OCI-M2 (cell line): ENCODE measurements at regions not wholly inside any gene's neighbourhood (a gene's known extent, or its start where the extent isn't known, plus 50 kb on each side); places are given as distances from the start of the nearest gene placed in this dataset.

Source experiments
- DNase-seq: peaks from one replicate; lab custom pipeline; 2025; ENCODE audit not compliant: unreplicated experiment; lab: John Stamatoyannopoulos, UW

DNA sequence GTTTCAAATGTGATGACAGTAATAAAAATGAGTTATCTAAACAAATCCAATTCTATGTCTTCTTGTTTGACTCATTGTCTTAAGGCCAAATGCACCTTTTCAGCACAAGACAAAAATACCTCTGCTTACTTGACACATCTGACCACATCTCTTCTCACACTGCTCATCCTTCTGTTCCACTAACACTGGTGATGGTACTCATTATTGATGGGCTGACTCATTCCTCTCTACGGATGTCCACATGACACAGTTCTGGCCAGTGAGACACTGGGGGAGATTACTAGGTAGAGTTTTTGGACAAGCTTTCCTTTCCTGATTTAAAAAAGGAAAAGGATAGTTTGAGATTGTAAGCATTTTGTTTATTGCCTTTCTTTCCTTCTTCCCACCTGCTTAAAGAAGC, 410.6 kb upstream of the THRB start:
- no peak for DNase-seq

DNA sequence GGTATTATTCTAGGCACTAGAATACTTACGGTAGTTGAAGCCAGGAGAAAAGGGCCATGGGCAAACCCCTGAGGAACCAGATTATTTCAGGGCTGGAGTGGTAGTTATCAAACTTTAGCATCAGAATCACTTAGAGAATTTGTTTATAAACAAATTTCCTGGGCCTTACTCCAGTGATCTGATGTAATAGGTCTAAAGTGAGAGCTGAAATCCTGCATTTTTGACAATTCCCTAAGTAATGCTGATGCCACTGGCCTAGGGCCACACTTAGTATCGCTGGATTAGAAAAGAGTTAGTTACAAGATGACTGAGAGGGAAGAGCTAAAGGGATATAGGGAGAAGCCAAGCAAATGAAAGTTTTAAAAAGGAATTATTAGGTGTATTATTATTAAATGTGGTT, 412.5 kb upstream of the THRB start:
- DNase-seq, result no peak

GRCh38 chr3:24911076-24911475, 416.4 kb upstream of the THRB start:
- no peak for DNase-seq

- DNase-seq, result no peak
Observed at GRCh38 chr3:24915639-24916038, 421.0 kb upstream of the THRB start.

- no peak for DNase-seq
Observed at GRCh38 chr3:24917908-24918307, 423.3 kb upstream of the THRB start.

- no peak for DNase-seq
Observed at GRCh38 chr3:24923570-24923969, 428.9 kb upstream of the THRB start.

DNA sequence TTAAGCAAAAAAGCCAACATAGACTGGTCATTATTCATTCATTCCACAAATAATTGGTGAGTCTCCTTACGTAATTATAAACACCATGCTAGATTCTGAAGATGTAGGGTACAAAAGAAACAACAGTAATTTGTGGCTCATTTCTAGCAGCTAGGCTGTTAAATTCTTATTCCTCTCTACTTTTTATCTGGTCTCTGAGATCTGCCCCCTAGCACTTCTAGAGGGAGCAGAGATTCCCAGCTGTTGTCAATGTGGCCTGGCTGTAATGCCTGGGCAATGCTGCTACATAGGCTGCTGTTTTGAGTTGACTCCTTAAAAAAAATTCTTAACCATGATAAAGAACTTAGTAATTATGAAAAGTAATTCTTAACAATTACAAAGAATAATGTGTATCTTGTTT, 434.9 kb upstream of the THRB start:
- DNase-seq, result no peak

GRCh38 chr3:24933401-24933800, 438.8 kb upstream of the THRB start:
- DNase-seq, result no peak

DNA sequence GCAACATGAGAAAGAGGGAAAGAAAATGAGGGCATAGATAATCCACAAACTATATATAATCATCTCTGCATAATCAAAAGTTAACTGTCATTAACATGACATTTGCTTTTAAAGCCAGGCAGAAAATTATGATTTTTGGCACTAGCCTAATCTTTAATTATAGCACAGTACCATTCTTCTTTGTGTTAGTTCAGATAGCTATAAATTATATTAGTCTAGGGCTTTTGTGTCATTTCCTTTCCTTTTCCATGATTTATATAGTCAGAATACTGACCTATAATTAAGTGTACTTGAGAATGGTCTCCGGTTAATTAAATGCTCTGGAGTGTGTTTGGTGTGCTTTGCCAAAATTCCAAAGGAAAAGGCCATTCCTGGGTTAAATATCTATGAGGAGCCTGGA, 441.9 kb upstream of the THRB start:
- no peak for DNase-seq

DNA sequence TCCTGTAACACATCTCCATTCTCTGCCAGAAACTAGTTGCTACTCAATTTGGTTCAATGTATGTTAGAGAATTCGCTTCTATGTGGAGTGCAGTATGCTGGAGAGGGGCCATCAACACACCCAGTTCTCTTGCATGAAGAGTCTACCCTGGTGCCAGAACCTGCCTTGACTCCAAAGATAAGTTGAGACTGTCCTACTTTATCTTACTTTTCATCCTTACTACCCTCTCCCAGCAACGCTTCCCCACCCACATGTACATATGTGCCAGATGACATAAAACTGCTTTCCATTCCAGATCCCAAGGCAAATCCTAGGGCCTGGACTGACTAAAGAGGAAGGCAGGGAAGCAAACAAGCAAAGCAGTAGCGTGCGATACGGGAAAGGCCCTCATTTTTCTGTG, 442.6 kb upstream of the THRB start:
- DNase-seq, result no peak

DNA sequence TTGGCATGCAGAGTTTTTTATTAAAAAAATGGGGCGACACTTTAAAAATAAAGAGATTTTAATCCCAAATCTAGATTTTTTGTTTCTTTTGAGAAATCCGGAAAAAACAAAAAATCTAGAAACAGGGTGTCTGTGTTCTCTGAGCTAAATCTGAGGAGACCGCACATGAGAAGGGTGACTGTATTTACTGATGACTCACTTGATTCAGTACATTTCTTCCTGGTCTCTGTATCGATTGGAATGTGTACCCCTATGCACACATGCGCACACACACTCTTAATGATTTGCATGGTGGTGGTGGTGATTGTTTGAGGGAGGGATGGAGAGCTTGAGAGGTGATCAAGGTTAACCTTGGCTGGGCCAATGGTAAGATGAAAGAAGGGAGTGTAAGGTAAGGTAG, 443.1 kb upstream of the THRB start:
- DNase-seq, result no peak

DNA sequence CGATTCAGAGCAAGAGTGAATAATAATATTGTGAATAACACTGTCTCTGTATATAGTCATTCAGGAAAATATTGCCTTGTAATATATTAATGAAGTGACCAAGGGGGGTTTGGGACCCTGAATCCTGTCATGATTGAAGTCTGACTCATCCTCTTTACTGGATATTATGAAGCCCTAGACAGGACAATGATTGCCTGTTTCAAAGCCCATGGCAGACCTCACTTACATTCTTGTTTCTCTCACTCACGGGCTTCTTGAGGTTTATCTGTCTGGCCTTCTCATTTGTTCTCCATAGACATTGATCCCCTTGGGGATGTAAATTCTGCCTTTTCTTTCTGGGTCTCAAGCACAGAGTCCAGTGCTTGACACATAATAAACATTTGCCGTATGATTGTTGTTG, 449.3 kb upstream of the THRB start:
- DNase-seq, result no peak

DNA sequence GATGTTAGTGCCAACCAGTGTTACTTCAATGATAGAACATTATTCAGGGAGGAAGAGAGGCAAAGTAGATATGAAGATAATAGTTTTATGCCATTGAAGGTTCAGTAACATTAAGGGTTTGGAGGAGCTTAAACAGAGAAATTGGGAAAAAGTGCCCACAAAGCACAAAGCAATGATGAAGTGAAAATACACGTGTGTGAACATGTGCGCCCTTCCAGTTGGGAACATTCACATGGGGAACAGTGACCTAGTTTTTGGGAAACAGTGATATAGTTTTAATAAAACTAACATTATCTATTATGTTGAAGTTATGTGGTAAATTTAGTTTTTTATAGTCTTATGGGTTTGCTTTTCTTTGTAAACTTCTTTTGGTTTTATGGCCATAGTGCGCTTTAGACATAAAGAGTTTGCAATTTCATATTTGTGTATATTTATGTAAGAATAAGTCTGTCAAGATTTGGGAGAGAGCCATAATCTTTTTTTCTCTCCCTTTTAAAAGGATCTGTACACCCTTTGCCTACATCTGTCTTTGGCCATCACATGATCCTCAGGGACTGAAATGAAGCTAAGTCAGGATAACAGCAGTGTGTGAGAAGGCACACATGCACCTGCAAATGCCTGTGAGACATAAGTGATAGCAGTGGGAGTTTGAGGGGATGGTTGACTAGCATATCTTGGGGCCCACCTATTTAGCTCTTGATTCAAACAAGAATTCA, 450.3 kb upstream of the THRB start:
- no peak for DNase-seq

DNA sequence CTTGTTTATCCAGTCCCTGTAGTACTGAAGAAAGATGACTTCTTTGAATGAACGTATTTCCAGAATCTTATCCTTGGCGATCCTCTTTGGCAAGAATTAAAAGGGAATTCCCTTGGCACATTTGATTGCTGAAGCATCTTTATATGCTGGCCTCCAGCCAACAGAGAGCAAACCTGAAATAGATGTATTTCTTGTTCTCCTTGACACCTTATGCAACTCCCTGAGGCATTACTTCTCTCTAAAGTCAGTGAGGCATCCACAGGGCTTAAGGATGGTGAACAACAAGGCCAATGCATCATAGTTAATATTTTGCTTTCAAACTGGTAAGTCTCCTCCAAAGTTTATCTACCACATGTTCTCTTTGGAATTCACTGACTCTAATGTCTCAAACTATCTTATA, 450.9 kb upstream of the THRB start:
- no peak for DNase-seq

GRCh38 chr3:24947103-24947502, 452.5 kb upstream of the THRB start:
- no peak for DNase-seq

GRCh38 chr3:24951180-24951579, 456.5 kb upstream of the THRB start:
- DNase-seq, result no peak

DNA sequence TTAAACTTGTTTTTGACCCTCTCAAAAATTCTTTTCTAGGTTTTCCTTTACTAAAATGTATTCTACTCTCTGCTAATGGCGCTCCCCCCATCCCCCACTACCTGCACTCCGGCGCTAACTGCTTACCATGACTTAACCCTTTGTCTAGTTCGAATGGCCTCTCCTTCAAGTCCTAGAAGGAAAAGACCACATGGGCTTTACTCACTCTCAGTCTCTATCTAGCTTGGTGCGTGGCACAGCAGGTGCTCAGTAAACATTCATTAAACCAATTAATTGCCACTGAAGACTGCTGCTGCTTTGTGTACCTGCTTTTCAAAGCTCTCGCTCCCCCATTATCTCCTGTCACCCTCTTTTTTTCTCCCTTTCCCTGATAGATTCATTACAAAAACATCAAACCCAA, 457.7 kb upstream of the THRB start:
- no peak for DNase-seq

DNA sequence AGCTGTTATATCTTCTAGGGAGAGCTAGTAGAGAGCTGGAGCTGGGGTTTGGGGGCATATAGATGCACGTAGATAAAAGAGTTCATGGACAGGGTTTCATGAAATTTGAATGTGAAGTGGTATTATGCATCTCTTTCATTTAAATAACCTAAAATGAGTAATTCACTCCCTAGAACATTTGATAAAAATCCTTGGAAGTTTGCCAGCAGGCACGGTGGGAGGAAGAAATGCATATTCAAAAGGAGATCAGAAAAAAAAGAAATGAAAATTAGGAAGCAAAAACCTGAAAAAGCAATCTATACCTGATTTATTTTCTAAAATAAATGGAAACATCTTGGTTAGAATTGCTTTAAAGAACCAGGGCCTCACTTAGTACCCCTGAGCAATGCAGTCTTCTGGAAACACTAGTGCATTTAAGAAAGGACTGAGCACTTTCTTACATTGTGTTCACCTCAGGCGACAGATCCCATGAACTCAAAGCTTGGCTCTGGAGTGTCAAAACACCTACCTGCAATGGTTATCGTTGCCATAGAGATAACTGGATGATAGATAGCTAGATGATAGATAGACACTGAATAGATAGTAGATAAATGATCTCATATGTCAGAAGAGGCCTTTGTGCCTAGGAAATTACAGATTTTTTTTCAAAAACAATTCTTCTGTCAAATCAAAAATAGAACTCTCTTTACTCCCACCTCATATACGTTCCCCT, 458.6 kb upstream of the THRB start:
- DNase-seq, result no peak

DNA sequence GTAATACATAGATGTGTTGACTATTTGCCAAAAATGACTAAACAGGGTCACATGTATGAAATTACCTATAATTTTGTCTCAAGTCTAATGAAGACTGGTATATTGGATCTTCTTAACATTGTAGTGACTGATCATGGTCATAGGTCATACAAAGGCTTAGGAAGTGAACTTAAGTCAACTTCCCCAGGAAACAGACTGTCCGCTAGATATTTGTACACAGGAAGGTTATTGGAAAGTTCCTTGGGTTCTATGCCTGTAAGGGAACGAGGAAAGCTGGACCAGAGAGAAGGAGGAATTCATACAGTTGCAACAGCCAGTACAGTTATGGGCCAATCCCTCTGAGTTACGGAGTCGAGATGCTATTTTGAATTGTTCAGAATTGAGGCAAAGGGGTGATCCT, 462.0 kb upstream of the THRB start:
- no peak for DNase-seq

DNA sequence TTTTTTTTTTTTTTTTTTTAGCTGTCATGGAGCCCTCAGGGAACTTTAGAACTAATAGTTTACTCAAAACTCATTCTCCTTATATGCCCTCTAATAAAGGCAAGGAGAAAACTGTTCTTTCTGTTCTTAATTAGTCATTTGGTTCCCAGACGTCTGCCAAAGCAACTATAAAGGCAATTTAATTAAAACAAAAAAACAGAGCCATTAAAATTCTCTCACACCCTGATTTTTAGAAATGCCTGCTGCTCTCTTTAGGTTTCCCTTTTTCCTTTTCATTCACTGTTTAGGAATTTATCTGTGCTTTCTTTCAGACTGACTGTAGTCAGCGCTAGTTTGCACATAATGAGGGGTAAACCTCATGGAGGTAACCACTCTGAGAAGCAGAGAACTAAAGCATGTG, 463.6 kb upstream of the THRB start:
- DNase-seq, result no peak

DNA sequence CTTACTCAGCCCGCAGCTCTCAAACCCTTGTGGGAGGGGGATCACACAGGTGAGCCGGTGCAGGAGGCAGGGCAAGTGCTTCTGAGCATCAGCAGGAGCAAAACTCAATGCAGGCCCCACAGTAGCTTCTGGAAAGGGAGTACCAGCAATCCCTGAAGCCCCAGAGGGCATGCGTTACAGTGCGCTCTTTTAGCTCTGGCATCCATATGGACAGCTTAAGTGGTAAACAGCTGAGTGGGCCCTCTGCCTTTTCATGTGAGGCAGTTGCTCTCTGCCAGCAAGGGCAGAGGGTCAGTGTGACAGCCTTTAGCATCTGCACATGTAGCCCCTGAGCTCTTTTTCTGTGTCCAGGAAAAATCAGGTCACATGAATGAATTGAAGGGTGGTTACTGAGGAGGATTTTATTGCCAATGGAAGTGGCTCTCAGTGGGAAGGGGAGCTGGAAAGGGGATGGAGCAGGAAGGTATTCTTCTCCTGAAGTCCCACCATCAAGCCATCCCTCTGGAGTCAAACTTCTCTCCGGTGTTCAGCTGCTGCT, 464.3 kb upstream of the THRB start:
- DNase-seq, result no peak

DNA sequence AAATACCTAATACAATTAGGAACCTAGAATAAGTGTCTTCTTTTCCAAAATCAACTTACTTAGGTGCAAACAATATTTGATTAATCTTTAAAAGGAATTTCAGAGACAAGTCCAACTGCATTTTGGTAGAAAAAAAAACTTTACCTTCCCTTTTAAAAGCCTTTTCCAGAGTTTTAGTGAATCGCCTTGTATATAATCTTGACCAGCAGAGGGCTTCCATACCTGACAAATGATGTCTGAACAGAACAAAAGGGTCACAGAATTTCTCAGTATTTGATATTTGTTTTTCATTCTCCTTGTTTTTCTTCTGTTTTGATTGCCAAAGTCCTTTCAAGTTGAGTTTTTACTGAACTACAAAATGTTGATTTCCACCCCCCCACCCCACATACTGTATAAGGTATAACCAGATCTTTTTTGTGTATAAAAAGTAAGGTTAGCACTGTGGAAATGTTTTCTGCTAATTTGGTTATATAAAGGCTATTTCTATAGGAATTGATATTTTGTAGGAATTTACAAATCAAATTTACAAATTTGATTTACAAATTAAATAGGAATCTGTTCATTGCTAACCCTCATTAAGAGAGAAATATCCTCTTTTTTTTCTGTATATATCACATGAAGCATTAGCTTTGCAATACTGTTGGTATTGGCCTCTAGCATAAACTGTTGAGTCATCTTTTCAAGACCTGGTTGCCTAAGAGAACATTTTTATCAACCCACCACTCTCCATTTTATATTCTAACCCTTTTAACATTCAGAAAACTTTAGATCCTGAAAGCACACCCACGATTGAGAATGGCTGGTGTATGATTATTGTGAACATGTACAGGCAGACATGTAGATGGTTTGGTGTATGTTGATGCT, 464.1 kb upstream of the RARB start:
- no peak for DNase-seq
